ENCODE measurements at regions not wholly inside any gene's neighbourhood (a gene's known extent, or its start where the extent isn't known, plus 50 kb on each side); places are given as distances from the start of the nearest gene placed in this dataset.

DNA sequence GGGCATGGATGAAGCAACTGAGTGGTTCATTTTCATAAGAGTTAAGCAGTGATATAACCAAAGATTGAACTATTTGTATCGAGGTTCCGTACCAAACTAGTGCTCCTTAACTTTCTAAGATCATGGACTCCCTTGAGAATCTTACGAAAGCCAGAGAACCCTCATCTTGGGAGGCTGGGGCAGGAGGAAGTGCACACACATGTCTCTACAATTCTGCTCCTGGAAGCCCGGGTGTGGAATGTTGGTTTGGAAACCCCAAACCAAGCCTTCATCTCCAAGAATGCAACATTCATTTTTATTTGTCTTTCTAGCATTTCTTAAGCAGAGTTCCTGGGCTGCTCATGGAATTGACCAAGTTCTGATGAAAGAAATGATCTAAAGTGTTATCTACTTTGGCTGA is 215.0 kb upstream of the PRNP start:
- no peaks in the 10 kb centered on the region for H3K27me3 ChIP-seq (ENCODE audit: insufficient read depth)
- peaks cover 21% of the 10 kb centered on the region for H3F3A ChIP-seq (replicated peaks; ENCODE audit: insufficient read depth)
- no peaks in the 10 kb centered on the region for H3K36me3 ChIP-seq (replicated peaks in 1 of 2; ENCODE audit: control insufficient read depth in 1 of 2, insufficient read depth in 2 of 2, low read length in 1 of 2)
- TF ChIP-seq NFIC (IDR thresholded peaks at IDR 0.05; ENCODE audit: borderline replicate concordance) (no peak), POLR2AphosphoS5 (IDR thresholded peaks at IDR 0.05; ENCODE audit: low read depth, low read length) (no peak), TCF12 (IDR thresholded peaks at IDR 0.05) (no peak), TAF1 (IDR thresholded peaks at IDR 0.05; ENCODE audit: borderline replicate concordance, low read depth, low read length) (no peak), FOXM1 (IDR thresholded peaks at IDR 0.05; ENCODE audit: low read depth) (no peak), RXRA (IDR thresholded peaks at IDR 0.05; ENCODE audit: borderline replicate concordance, low read depth) (no peak)
- TF ChIP-seq, protein P1, sequence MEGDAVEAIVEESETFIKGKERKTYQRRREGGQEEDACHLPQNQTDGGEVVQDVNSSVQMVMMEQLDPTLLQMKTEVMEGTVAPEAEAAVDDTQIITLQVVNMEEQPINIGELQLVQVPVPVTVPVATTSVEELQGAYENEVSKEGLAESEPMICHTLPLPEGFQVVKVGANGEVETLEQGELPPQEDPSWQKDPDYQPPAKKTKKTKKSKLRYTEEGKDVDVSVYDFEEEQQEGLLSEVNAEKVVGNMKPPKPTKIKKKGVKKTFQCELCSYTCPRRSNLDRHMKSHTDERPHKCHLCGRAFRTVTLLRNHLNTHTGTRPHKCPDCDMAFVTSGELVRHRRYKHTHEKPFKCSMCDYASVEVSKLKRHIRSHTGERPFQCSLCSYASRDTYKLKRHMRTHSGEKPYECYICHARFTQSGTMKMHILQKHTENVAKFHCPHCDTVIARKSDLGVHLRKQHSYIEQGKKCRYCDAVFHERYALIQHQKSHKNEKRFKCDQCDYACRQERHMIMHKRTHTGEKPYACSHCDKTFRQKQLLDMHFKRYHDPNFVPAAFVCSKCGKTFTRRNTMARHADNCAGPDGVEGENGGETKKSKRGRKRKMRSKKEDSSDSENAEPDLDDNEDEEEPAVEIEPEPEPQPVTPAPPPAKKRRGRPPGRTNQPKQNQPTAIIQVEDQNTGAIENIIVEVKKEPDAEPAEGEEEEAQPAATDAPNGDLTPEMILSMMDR (IDR thresholded peaks at IDR 0.05), result no peak
- H3K9ac ChIP-seq, result no peak overlapping the region
- 0 out of 2 replicates have a peak overlapping the region, but pooled peaks have one; percentile 14 for H2AFZ ChIP-seq (ENCODE audit: low read depth)
- WGBS (ENCODE audit: low lambda C conversion rate), result 57% methylated on average over 4 of the region's 4 CpGs
- H3K4me2 ChIP-seq, result peak overlapping the region; percentile 4; the same call in 1 of the 2 replicates
- H3K27ac ChIP-seq (ENCODE audit: low read depth in 2 of 2, low read length in 1 of 2), result peak overlapping the region in 1 of 2 experiments; percentile 63; a peak in 2 of 4 replicates
- no peaks in the 10 kb centered on the region for H3K79me2 ChIP-seq (ENCODE audit: insufficient read depth)
- no peaks in the 10 kb centered on the region for H3K9me2 ChIP-seq
- H3K9me3 ChIP-seq, result no peaks in the 10 kb centered on the region
- no peak overlapping the region for H3K4me3 ChIP-seq (ENCODE audit: low read depth in 2 of 2, low read length in 1 of 2)
- no peak for DNase-seq
- CTCF ChIA-PET, result no interaction called here
- peaks cover 7 to 47% of the 10 kb centered on the region in 2 experiments for H3K4me1 ChIP-seq (ENCODE audit: control insufficient read depth in 1 of 2, insufficient read depth in 2 of 2, low read depth in 1 of 2, low read length in 1 of 2)
- POLR2A ChIA-PET, result no interaction called here
- no peaks in the 10 kb centered on the region for H4K20me1 ChIP-seq (ENCODE audit: insufficient read depth)

DNA sequence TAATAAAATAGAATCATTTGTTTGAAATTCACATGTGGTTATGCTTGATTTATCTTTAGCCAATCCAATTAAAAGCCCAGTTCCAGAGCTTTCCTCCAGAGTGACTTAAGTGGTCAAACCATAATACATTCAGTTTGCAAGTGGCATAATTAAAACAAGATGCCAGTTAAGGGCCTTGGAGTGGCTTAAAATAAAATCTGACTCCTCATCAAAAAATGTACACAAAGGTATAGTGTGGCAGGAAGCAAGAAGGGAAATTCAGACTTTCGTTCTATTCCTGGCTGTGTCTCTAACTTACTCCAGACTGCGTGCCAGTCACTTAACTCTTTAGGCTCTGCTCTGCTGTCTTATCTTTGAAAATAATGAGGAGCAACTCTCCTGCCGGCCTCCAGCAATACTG is 215.9 kb upstream of the PRNP start:
- Histone ChIP-seq H3K4me2 (peak overlapping the region; percentile 55; the same call in 1 of the 2 replicates), H3K9me3 (no peaks in the 10 kb centered on the region), H3K4me3 (ENCODE audit: low read depth in 2 of 2, low read length in 1 of 2) (peak overlapping the region in 1 of 2 experiments; percentile 16; a peak in 1 of 4 replicates), H3K9me2 (no peaks in the 10 kb centered on the region), H3K9ac (0 out of 2 replicates have a peak overlapping the region, but pooled peaks have one; percentile 4), H3K36me3 (replicated peaks in 1 of 2; ENCODE audit: control insufficient read depth in 1 of 2, insufficient read depth in 2 of 2, low read length in 1 of 2) (no peaks in the 10 kb centered on the region), H3K27ac (ENCODE audit: low read depth in 2 of 2, low read length in 1 of 2) (peak overlapping the region; percentile 63 to 65; a peak in 3 of 4 replicates), H3K4me1 (ENCODE audit: control insufficient read depth in 1 of 2, insufficient read depth in 2 of 2, low read depth in 1 of 2, low read length in 1 of 2) (peaks cover 7 to 47% of the 10 kb centered on the region in 2 experiments), H4K20me1 (ENCODE audit: insufficient read depth) (no peaks in the 10 kb centered on the region), H3K27me3 (ENCODE audit: insufficient read depth) (no peaks in the 10 kb centered on the region), H3K79me2 (ENCODE audit: insufficient read depth) (no peaks in the 10 kb centered on the region), H3F3A (replicated peaks; ENCODE audit: insufficient read depth) (peaks cover 21% of the 10 kb centered on the region), H2AFZ (ENCODE audit: low read depth) (no peak overlapping the region)
- ChIA-PET POLR2A (no interaction called here), CTCF (no interaction called here)
- peak; percentile 5 for DNase-seq
- 5% methylated on average over 3 of the region's 3 CpGs for WGBS (ENCODE audit: low lambda C conversion rate)
- TF ChIP-seq MEF2A (IDR thresholded peaks at IDR 0.05; ENCODE audit: borderline replicate concordance, low read depth) (peak; percentile 100), TCF12 (IDR thresholded peaks at IDR 0.05) (peak; percentile 98), SMC3 (IDR thresholded peaks at IDR 0.05; ENCODE audit: low read depth, low read length) (no peak), FOSL2 (IDR thresholded peaks at IDR 0.05; ENCODE audit: borderline replicate concordance, low read depth) (peak; percentile 77), POLR2AphosphoS5 (IDR thresholded peaks at IDR 0.05; ENCODE audit: low read depth, low read length) (peak; percentile 82; the same call in 1 of the 2 replicates), CHD2 (IDR thresholded peaks at IDR 0.05; ENCODE audit: low read length, partially characterized antibody) (no peak), RCOR1 (IDR thresholded peaks at IDR 0.05; ENCODE audit: low read length) (no peak), FOXM1 (IDR thresholded peaks at IDR 0.05; ENCODE audit: low read depth) (no peak), TEAD4 (IDR thresholded peaks at IDR 0.05; ENCODE audit: borderline replicate concordance, insufficient read depth) (peak; percentile 67; the same call in 1 of the 2 replicates), EP300 (IDR thresholded peaks at IDR 0.05; ENCODE audit: borderline replicate concordance in 1 of 2, low read depth in 1 of 2, low read length in 1 of 2) (peak in 1 of 2 experiments; percentile 85; a peak in 1 of 4 replicates), TAF1 (IDR thresholded peaks at IDR 0.05; ENCODE audit: borderline replicate concordance, low read depth, low read length) (no peak), JUND (IDR thresholded peaks at IDR 0.05) (peak; percentile 80), NFIC (IDR thresholded peaks at IDR 0.05; ENCODE audit: borderline replicate concordance) (peak; percentile 66; the same call in 1 of the 2 replicates)
- TF ChIP-seq, protein P2, sequence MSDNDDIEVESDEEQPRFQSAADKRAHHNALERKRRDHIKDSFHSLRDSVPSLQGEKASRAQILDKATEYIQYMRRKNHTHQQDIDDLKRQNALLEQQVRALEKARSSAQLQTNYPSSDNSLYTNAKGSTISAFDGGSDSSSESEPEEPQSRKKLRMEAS (IDR thresholded peaks at IDR 0.05; ENCODE audit: low read depth), result 0 out of 2 replicates have a peak, but pooled peaks have one; percentile 19
- TF ChIP-seq, protein P3, sequence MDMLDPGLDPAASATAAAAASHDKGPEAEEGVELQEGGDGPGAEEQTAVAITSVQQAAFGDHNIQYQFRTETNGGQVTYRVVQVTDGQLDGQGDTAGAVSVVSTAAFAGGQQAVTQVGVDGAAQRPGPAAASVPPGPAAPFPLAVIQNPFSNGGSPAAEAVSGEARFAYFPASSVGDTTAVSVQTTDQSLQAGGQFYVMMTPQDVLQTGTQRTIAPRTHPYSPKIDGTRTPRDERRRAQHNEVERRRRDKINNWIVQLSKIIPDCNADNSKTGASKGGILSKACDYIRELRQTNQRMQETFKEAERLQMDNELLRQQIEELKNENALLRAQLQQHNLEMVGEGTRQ (IDR thresholded peaks at IDR 0.05; ENCODE audit: borderline replicate concordance, low read depth, low read length), result no peak
- TF ChIP-seq, protein P4, sequence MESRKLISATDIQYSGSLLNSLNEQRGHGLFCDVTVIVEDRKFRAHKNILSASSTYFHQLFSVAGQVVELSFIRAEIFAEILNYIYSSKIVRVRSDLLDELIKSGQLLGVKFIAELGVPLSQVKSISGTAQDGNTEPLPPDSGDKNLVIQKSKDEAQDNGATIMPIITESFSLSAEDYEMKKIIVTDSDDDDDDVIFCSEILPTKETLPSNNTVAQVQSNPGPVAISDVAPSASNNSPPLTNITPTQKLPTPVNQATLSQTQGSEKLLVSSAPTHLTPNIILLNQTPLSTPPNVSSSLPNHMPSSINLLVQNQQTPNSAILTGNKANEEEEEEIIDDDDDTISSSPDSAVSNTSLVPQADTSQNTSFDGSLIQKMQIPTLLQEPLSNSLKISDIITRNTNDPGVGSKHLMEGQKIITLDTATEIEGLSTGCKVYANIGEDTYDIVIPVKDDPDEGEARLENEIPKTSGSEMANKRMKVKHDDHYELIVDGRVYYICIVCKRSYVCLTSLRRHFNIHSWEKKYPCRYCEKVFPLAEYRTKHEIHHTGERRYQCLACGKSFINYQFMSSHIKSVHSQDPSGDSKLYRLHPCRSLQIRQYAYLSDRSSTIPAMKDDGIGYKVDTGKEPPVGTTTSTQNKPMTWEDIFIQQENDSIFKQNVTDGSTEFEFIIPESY (IDR thresholded peaks at IDR 0.05; ENCODE audit: borderline replicate concordance, low read depth), result 0 out of 2 replicates have a peak, but pooled peaks have one; percentile 12
- TF ChIP-seq, protein P1 (IDR thresholded peaks at IDR 0.05), result peak; percentile 43

All from SK-N-SH (cell line).